ENCODE measurements at regions not wholly inside any gene's neighbourhood (a gene's known extent, or its start where the extent isn't known, plus 50 kb on each side); places are given as distances from the start of the nearest gene placed in this dataset.

DNA sequence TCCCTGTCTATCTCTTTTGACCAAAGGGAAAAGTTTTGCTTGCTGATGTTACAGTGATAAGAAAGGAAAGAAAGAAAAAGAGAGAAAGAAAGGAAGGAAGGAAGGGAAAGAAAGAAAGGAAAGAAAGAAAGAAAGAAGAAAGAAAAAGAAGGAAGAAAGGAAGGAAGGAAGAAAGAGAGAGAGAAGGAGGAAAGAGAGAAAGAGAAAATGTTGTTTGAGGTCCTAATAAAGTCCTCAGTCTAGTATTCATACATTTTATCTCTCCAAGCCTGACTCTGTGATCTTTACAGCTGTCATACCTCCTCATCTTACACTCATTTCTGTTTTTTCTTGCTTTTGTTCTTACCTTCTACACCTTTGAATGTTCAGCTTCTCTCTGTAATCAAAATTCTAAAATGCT lies 111.4 kb upstream of the MBNL1 start:
- TF ChIP-seq, protein P1, sequence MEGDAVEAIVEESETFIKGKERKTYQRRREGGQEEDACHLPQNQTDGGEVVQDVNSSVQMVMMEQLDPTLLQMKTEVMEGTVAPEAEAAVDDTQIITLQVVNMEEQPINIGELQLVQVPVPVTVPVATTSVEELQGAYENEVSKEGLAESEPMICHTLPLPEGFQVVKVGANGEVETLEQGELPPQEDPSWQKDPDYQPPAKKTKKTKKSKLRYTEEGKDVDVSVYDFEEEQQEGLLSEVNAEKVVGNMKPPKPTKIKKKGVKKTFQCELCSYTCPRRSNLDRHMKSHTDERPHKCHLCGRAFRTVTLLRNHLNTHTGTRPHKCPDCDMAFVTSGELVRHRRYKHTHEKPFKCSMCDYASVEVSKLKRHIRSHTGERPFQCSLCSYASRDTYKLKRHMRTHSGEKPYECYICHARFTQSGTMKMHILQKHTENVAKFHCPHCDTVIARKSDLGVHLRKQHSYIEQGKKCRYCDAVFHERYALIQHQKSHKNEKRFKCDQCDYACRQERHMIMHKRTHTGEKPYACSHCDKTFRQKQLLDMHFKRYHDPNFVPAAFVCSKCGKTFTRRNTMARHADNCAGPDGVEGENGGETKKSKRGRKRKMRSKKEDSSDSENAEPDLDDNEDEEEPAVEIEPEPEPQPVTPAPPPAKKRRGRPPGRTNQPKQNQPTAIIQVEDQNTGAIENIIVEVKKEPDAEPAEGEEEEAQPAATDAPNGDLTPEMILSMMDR (IDR thresholded peaks at IDR 0.05; ENCODE audit: low read length) = no peak
- TF ChIP-seq EZH2 (optimal IDR thresholded peaks at IDR 0.05; ENCODE audit: low read depth, low read length) = no peak

All from MM.1S (cell line).